ENCODE measurements at regions not wholly inside any gene's neighbourhood (a gene's known extent, or its start where the extent isn't known, plus 50 kb on each side); places are given as distances from the start of the nearest gene placed in this dataset.

GRCh38 chr1:242651817-242652216, 127.3 kb upstream of the PLD5 start:
- no peaks in the 10 kb centered on the region for H3K27me3 ChIP-seq
- no peaks in the 10 kb centered on the region for H3K9me3 ChIP-seq
- H3K4me1 ChIP-seq, result no peaks in the 10 kb centered on the region
- TF ChIP-seq CTCF (IDR thresholded peaks at IDR 0.05) (no peak), POLR2A (IDR thresholded peaks at IDR 0.05) (no peak)
- H3K27ac ChIP-seq, result no peak overlapping the region
- no peak overlapping the region for H3K4me3 ChIP-seq
- no peaks in the 10 kb centered on the region for H3K36me3 ChIP-seq
- intact Hi-C loops (cut with DNase I; ENCODE audit: low total_unique reads), result no loop called here
- DNase-seq, result no peak

GRCh38 chr1:242641461-242641860, 117.0 kb upstream of the PLD5 start:
- no peak for TF ChIP-seq POLR2A (IDR thresholded peaks at IDR 0.05)
- TF ChIP-seq CTCF (IDR thresholded peaks at IDR 0.05), result no peak
- H3K4me3 ChIP-seq, result no peak overlapping the region
- no peaks in the 10 kb centered on the region for H3K27me3 ChIP-seq
- no peaks in the 10 kb centered on the region for H3K36me3 ChIP-seq
- no peaks in the 10 kb centered on the region for H3K9me3 ChIP-seq
- H3K27ac ChIP-seq, result no peak overlapping the region
- no peak for DNase-seq
- intact Hi-C loops (cut with DNase I; ENCODE audit: low total_unique reads), result no loop called here
- no peaks in the 10 kb centered on the region for H3K4me1 ChIP-seq

- H3K27ac ChIP-seq, result no peak overlapping the region
- H3K4me3 ChIP-seq, result no peak overlapping the region
- no peak for TF ChIP-seq CTCF (IDR thresholded peaks at IDR 0.05)
- TF ChIP-seq POLR2A (IDR thresholded peaks at IDR 0.05), result no peak
- no peak for DNase-seq
- no peaks in the 10 kb centered on the region for H3K27me3 ChIP-seq
- no peaks in the 10 kb centered on the region for H3K4me1 ChIP-seq
- H3K36me3 ChIP-seq, result no peaks in the 10 kb centered on the region
- intact Hi-C loops (cut with DNase I; ENCODE audit: low total_unique reads), result no loop called here
- H3K9me3 ChIP-seq, result no peaks in the 10 kb centered on the region
Observed at GRCh38 chr1:242639104-242639503, 114.6 kb upstream of the PLD5 start.

DNA sequence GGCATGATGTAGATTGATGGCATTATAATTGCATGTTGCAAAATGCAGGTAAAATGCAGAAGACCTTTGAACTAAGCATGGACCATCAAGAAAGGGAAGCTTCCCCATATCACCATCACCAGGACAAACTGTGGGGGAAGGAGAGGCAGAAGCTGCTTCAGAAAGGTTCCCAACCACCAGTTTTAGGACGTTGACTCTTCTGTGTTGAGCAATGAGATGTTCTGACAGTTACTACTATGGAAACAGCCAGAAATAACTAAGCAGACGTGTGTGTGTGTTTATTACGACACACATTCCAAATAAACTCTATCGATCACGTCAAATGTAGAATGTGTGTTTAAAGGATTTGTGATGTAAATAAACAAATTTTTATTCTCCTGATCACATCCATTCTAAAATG, 110.2 kb upstream of the PLD5 start:
- no peak for TF ChIP-seq POLR2A (IDR thresholded peaks at IDR 0.05)
- TF ChIP-seq CTCF (IDR thresholded peaks at IDR 0.05), result no peak
- H3K4me3 ChIP-seq, result no peak overlapping the region
- no peaks in the 10 kb centered on the region for H3K27me3 ChIP-seq
- no peaks in the 10 kb centered on the region for H3K36me3 ChIP-seq
- H3K9me3 ChIP-seq, result no peaks in the 10 kb centered on the region
- no peak for DNase-seq
- no peak overlapping the region for H3K27ac ChIP-seq
- no peaks in the 10 kb centered on the region for H3K4me1 ChIP-seq
- intact Hi-C loops (cut with DNase I; ENCODE audit: low total_unique reads), result no loop called here

DNA sequence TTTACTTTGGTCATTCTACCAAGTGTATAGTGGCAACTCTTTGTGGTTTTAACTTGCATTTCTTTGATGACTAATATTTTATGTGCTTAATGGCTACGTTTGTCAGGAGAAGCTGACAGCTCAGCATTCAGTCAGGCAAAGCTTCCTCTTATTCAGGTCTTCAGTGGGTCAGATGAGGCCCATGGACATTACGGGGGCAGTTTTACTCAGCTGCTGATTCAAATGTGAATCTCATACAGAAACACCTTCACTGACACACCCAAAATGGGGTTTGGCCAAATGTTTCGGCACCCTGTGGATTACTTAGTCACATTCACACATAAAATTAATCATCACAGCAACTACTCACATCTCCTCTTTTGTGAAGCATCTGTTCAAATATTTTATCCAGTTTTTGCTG, 104.9 kb upstream of the PLD5 start:
- Histone ChIP-seq H3K36me3 (no peaks in the 10 kb centered on the region), H3K9me3 (no peaks in the 10 kb centered on the region), H3K4me1 (no peaks in the 10 kb centered on the region), H3K27ac (no peak overlapping the region), H3K4me3 (no peak overlapping the region), H3K27me3 (no peaks in the 10 kb centered on the region)
- TF ChIP-seq POLR2A (IDR thresholded peaks at IDR 0.05) (no peak), CTCF (IDR thresholded peaks at IDR 0.05) (no peak)
- intact Hi-C loops (cut with DNase I; ENCODE audit: low total_unique reads), result no loop called here
- DNase-seq, result no peak
